ENCODE measurements at regions not wholly inside any gene's neighbourhood (a gene's known extent, or its start where the extent isn't known, plus 50 kb on each side); places are given as distances from the start of the nearest gene placed in this dataset.

- no peak for TF ChIP-seq POLR2A (IDR thresholded peaks at IDR 0.05; ENCODE audit: borderline replicate concordance, extremely low read depth, insufficient read depth, insufficient read length)
- no peak for TF ChIP-seq YY1 (IDR thresholded peaks at IDR 0.05; ENCODE audit: extremely low read depth, insufficient replicate concordance, low read depth, low read length)
- TF ChIP-seq, protein P1, sequence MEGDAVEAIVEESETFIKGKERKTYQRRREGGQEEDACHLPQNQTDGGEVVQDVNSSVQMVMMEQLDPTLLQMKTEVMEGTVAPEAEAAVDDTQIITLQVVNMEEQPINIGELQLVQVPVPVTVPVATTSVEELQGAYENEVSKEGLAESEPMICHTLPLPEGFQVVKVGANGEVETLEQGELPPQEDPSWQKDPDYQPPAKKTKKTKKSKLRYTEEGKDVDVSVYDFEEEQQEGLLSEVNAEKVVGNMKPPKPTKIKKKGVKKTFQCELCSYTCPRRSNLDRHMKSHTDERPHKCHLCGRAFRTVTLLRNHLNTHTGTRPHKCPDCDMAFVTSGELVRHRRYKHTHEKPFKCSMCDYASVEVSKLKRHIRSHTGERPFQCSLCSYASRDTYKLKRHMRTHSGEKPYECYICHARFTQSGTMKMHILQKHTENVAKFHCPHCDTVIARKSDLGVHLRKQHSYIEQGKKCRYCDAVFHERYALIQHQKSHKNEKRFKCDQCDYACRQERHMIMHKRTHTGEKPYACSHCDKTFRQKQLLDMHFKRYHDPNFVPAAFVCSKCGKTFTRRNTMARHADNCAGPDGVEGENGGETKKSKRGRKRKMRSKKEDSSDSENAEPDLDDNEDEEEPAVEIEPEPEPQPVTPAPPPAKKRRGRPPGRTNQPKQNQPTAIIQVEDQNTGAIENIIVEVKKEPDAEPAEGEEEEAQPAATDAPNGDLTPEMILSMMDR (IDR thresholded peaks at IDR 0.05 in 2 of 3, conservative IDR thresholded peaks at IDR 0.05 in 1 of 3; ENCODE audit: borderline replicate concordance in 1 of 3, insufficient read depth in 1 of 3, low read depth in 2 of 3, low read length in 2 of 3), result no peak
- no peak for TF ChIP-seq POLR2AphosphoS5 (IDR thresholded peaks at IDR 0.05; ENCODE audit: low read depth, low read length)
- TF ChIP-seq, protein P2, sequence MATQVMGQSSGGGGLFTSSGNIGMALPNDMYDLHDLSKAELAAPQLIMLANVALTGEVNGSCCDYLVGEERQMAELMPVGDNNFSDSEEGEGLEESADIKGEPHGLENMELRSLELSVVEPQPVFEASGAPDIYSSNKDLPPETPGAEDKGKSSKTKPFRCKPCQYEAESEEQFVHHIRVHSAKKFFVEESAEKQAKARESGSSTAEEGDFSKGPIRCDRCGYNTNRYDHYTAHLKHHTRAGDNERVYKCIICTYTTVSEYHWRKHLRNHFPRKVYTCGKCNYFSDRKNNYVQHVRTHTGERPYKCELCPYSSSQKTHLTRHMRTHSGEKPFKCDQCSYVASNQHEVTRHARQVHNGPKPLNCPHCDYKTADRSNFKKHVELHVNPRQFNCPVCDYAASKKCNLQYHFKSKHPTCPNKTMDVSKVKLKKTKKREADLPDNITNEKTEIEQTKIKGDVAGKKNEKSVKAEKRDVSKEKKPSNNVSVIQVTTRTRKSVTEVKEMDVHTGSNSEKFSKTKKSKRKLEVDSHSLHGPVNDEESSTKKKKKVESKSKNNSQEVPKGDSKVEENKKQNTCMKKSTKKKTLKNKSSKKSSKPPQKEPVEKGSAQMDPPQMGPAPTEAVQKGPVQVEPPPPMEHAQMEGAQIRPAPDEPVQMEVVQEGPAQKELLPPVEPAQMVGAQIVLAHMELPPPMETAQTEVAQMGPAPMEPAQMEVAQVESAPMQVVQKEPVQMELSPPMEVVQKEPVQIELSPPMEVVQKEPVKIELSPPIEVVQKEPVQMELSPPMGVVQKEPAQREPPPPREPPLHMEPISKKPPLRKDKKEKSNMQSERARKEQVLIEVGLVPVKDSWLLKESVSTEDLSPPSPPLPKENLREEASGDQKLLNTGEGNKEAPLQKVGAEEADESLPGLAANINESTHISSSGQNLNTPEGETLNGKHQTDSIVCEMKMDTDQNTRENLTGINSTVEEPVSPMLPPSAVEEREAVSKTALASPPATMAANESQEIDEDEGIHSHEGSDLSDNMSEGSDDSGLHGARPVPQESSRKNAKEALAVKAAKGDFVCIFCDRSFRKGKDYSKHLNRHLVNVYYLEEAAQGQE (IDR thresholded peaks at IDR 0.05; ENCODE audit: low read depth), result no peak
- no peak for TF ChIP-seq SIN3A (IDR thresholded peaks at IDR 0.05; ENCODE audit: low read depth)
- TF ChIP-seq, protein P3, sequence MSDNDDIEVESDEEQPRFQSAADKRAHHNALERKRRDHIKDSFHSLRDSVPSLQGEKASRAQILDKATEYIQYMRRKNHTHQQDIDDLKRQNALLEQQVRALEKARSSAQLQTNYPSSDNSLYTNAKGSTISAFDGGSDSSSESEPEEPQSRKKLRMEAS (IDR thresholded peaks at IDR 0.05), result no peak
- no peak for TF ChIP-seq EZH2 (IDR thresholded peaks at IDR 0.05)
- no peak for TF ChIP-seq ATF3 (IDR thresholded peaks at IDR 0.05)
- no peak for TF ChIP-seq JUND (IDR thresholded peaks at IDR 0.05)
Measured at GRCh38 chr3:184498986-184499606, 62.5 kb upstream of the EPHB3 start.
